Tibial nerve (tissue), 4 donors: ENCODE measurements at regions not wholly inside any gene's neighbourhood (a gene's known extent, or its start where the extent isn't known, plus 50 kb on each side); places are given as distances from the start of the nearest gene placed in this dataset.

Experiments used
- DNase-seq, 2 donors: peaks; one replicate each; pipeline ENCODE4 v3.0.0-alpha.2; 2019; ENCODE audit warnings: low spot score in 2 of 2
- H3K27ac ChIP-seq, 4 donors: fragments of 200-600 bp; sonication (generic) in 3 of 4; one replicate each; pipeline ENCODE4 v1.5.1; 2017 to 2019; ENCODE audit warnings: mild to moderate bottlenecking in 1 of 4
- H3K27me3 ChIP-seq, 2 donors: fragments of 200-600 bp; sonication (generic) in 1 of 2; one replicate each; pipeline versions ENCODE4 v1.5.1 to v1.6.0; 2017 to 2019
- H3K36me3 ChIP-seq, 3 donors: fragments of 200-600 bp; sonication (generic); one replicate each; pipeline ENCODE4 v1.5.1; 2018 to 2019
- H3K4me1 ChIP-seq, 4 donors: fragments of 200-600 bp; sonication (generic) in 3 of 4; one replicate each; pipeline ENCODE4 v1.5.1; 2017 to 2019
- H3K4me3 ChIP-seq, 4 donors: fragments of 200-600 bp; sonication (generic) in 3 of 4; one replicate each; pipeline ENCODE4 v1.5.1; 2017 to 2019; ENCODE audit warnings: mild to moderate bottlenecking in 1 of 4, moderate library complexity in 1 of 4
- H3K9me3 ChIP-seq, 4 donors: fragments of 200-600 bp; sonication (generic) in 3 of 4; one replicate each; pipeline ENCODE4 v1.5.1; 2017 to 2019
- EP300 ChIP-seq, 2 donors: sonication (generic); formaldehyde crosslinking; IDR thresholded peaks; one replicate each; pipeline ENCODE4 v1.6.1; 2017; ENCODE audit warnings: antibody characterized with exemption in 2 of 2, mild to moderate bottlenecking in 1 of 2
- POLR2A ChIP-seq, 2 donors: fragments of 450-650 bp; IDR thresholded peaks; one replicate each; pipeline ENCODE4 v1.6.1; 2017; ENCODE audit warnings: antibody characterized with exemption in 2 of 2, mild to moderate bottlenecking in 2 of 2, moderate library complexity in 2 of 2
- WGBS, 2 donors: methylation state at CpG; one replicate each; pipeline ENCODE4 v1.1.5; 2018; 5-methylcytosine and 5-hydroxymethylcytosine counted together
- TF ChIP-seq, protein P1 (sequence below), 5 experiments: fragments of 200-600 bp in 3 of 5; fragments of 450-650 bp in 2 of 5; sonication (generic) in 3 of 5; IDR thresholded peaks; one replicate each; pipeline ENCODE4 v1.5.1; 2016 to 2019; ENCODE audit warnings: antibody characterized with exemption in 5 of 5, mild to moderate bottlenecking in 3 of 5, moderate library complexity in 2 of 5

DNA sequence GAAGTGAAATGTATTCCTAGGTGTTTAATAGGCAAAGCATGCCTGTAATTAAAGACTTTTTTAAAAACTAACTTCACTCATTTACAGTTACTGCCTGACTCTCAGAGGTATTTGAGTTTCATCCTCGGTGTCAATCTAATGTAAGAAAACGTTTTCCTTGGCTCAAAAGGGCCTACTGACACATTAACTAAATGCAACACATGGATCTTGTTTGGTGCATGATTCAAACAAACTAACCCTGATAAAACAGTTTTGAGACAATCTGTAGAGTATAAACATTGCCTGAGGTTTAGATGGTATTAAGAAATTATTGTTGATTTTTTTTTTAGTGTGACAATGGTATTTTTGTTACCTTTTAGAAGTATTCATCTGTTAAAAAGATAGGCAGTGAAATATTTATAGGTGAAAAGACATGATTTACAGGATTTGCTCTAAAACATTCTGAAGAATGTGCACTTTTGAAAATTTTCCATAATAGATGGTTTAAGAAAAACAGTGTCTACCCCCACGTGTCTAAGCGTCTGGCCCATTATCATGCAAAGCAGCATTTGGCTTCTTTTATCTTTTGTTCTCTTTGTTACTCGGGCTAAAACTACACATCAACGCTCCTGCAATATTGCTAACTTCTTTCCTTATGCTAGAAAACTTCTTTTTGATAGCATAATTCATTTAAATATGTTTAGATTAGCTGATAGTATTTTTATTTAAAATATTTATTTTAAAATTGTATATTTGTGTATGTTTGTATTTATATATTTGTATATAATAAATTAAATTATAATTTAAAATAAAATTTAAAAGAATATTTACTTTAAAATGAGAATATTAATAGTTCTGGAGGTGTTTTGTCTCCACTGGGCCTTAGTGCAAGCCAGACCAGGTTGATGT lies 160.2 kb upstream of the NDUFV2 start:
- DNase-seq, result no peak
- WGBS, 2 donors, result 53 to 54% methylated on average over 6 of the region's 6 CpGs
- Histone ChIP-seq H3K36me3 (no peaks in the 10 kb centered on the region), H3K27me3 (no peaks in the 10 kb centered on the region), H3K9me3 (peaks cover 0 to 8% (median 0%) of the 10 kb centered on the region in 4 donors), H3K4me3 (no peak overlapping the region), H3K4me1 (no peaks in the 10 kb centered on the region), H3K27ac (no peak overlapping the region)
- TF ChIP-seq POLR2A (IDR thresholded peaks at IDR 0.05) (no peak), EP300 (IDR thresholded peaks at IDR 0.05) (no peak)
- TF ChIP-seq, protein P1, sequence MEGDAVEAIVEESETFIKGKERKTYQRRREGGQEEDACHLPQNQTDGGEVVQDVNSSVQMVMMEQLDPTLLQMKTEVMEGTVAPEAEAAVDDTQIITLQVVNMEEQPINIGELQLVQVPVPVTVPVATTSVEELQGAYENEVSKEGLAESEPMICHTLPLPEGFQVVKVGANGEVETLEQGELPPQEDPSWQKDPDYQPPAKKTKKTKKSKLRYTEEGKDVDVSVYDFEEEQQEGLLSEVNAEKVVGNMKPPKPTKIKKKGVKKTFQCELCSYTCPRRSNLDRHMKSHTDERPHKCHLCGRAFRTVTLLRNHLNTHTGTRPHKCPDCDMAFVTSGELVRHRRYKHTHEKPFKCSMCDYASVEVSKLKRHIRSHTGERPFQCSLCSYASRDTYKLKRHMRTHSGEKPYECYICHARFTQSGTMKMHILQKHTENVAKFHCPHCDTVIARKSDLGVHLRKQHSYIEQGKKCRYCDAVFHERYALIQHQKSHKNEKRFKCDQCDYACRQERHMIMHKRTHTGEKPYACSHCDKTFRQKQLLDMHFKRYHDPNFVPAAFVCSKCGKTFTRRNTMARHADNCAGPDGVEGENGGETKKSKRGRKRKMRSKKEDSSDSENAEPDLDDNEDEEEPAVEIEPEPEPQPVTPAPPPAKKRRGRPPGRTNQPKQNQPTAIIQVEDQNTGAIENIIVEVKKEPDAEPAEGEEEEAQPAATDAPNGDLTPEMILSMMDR (IDR thresholded peaks at IDR 0.05), result no peak

DNA sequence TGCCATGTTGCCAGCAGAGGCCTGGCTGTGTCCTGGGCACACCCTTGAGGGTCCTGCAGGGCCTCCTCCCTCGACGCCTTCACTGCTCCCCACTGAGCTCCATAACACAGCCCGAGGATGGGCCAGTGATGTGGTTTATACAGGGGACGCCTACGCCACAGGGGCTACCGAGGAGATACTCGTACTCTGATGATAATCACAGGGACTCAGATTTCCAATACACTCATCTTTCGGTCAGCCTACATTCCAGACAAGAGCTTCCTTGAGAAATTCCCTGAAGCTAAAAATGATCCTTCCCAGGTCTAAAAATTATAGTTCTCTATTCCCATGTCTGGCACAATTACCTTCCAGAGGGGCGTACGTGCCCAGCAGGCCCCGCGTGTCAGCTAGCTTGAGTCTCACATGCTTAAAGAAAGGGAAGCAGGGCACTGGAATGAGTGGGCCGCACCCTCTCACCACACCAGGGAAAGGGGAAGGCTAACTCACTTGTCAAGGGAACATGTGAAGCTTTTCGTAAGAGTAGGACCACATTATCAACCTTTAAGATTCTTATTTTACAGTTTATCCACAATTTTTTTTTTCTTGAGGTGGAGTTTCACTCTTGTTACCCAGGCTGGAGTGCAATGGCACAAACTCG lies 159.5 kb upstream of the NDUFV2 start:
- no peaks in the 10 kb centered on the region for H3K27me3 ChIP-seq
- WGBS, 2 donors, result 86 to 90% methylated on average over 15 of the region's 15 CpGs
- TF ChIP-seq, protein P1 (IDR thresholded peaks at IDR 0.05), result no peak
- TF ChIP-seq EP300 (IDR thresholded peaks at IDR 0.05), result no peak
- TF ChIP-seq POLR2A (IDR thresholded peaks at IDR 0.05), result no peak

DNA sequence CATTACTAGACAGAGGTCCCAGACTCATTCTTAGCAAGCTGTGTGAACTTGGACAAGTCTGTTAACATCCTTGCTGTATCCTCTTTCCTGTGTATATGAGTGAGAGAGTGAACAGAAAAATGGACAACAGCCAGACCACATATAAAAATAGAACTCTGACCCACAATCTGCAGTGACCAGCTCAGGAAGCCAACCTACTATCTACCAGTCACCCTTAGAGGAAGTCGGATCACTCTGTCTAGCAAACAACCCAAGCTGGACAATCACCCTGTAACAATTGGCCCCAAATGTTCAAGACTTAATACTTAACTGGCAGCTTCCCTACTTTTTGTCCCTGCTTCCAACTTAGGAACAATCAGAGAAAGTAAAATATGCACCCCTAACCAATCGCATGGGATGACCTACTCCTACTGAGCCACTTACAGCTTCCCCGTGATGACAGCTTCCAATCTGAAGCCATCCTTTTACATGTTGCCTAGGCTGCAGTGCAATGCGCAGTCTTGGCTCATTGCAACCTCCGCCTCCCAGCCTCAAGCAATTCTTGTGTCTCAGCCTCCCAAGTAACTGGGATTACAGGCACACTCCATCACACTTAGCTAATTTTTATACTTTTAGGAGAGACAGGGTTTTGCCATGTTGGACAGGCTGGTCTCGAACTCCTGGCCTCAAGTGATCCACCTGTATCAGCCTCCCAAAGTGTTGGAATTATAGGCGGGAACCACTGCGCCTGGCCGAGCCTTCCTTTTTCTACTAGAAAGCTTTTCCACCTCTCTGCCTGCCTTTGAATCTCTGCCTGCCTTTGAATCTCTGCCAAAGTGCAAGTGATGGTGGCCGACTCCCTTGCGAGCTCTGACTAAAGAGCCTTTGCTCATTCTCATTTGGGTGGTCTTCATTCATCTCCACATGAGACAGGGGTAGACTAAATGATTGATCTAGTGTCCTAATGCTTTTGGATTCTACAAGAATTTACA lies 158.3 kb upstream of the NDUFV2 start:
- Histone ChIP-seq H3K4me1 (no peaks in the 10 kb centered on the region), H3K4me3 (no peak overlapping the region), H3K9me3 (peaks cover 0 to 8% (median 0%) of the 10 kb centered on the region in 4 donors), H3K36me3 (no peaks in the 10 kb centered on the region), H3K27ac (no peak overlapping the region), H3K27me3 (no peaks in the 10 kb centered on the region)
- no peak for DNase-seq
- 87 to 92% methylated on average over 11 of the region's 11 CpGs for WGBS, 2 donors
- TF ChIP-seq POLR2A (IDR thresholded peaks at IDR 0.05) (no peak), EP300 (IDR thresholded peaks at IDR 0.05) (no peak)
- TF ChIP-seq, protein P1 (IDR thresholded peaks at IDR 0.05), result no peak

More for the DNA sequence above, 159.5 kb upstream of the NDUFV2 start:
- Histone ChIP-seq H3K4me3 (no peak overlapping the region), H3K36me3 (no peaks in the 10 kb centered on the region), H3K27ac (no peak overlapping the region), H3K4me1 (no peaks in the 10 kb centered on the region), H3K9me3 (peaks cover 0 to 8% (median 0%) of the 10 kb centered on the region in 4 donors)
- DNase-seq, result no peak

DNA sequence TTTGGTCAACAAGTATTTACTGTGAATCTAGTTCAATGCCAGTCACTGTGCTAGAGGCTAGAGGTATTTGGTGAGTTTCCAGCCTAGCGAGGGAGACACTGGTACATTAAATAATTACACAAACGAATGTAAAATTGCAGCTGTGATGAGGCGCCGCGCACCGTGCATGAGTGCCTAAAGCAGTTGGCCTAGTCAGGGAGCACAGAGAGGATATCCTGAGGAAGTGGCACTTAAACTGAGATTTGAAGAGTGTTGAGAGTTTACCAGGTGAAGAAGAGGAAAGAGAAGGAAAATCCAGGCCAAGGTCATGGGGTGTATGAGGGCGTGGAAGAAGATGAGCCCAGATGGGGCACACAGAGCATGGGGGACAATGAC lies 157.6 kb upstream of the NDUFV2 start:
- H3K27ac ChIP-seq, result no peak overlapping the region
- WGBS, 2 donors, result 74 to 82% methylated on average over 7 of the region's 7 CpGs
- TF ChIP-seq POLR2A (IDR thresholded peaks at IDR 0.05) (no peak), EP300 (IDR thresholded peaks at IDR 0.05) (no peak)
- TF ChIP-seq, protein P1 (IDR thresholded peaks at IDR 0.05), result no peak

More for the DNA sequence above, 157.6 kb upstream of the NDUFV2 start:
- Histone ChIP-seq H3K27me3 (no peaks in the 10 kb centered on the region), H3K4me1 (no peaks in the 10 kb centered on the region), H3K4me3 (no peak overlapping the region), H3K9me3 (peaks cover 0 to 8% (median 0%) of the 10 kb centered on the region in 4 donors), H3K36me3 (no peaks in the 10 kb centered on the region)
- no peak for DNase-seq
